ENCODE measurements at regions not wholly inside any gene's neighbourhood (a gene's known extent, or its start where the extent isn't known, plus 50 kb on each side); places are given as distances from the start of the nearest gene placed in this dataset.

- Histone ChIP-seq H3K27ac (ENCODE audit: low read depth, low read length) (no peak overlapping the region), H3K79me1 (ENCODE audit: low read depth, low read length) (no peaks in the 10 kb centered on the region), H3K23me2 (ENCODE audit: low read depth, low read length) (no peaks in the 10 kb centered on the region), H3K27me3 (replicated peaks in 1 of 4; ENCODE audit: control insufficient read depth in 3 of 4, extremely low read depth in 1 of 4, insufficient read depth in 3 of 4, low read length in 3 of 4) (peaks cover 0 to 1% (median 0%) of the 10 kb centered on the region in 4 experiments; a peak in 1 of 7 replicates), H2BK120ac (replicated peaks; ENCODE audit: low read depth, low read length) (no peak overlapping the region), H4K5ac (ENCODE audit: insufficient read length, low read depth, low read length) (no peak overlapping the region), H3K9ac (replicated peaks in 1 of 4; ENCODE audit: extremely low read depth in 1 of 4, low read depth in 3 of 4, low read length in 3 of 4) (no peak overlapping the region), H2BK20ac (ENCODE audit: low read length) (no peak overlapping the region), H3K4me1 (replicated peaks in 1 of 4; ENCODE audit: control insufficient read depth in 3 of 4, insufficient read depth in 4 of 4, low read length in 3 of 4) (no peaks in the 10 kb centered on the region; a peak in 1 of 7 replicates), H2AK5ac (ENCODE audit: low read depth, low read length) (no peak overlapping the region), H3K4me3 (ENCODE audit: extremely low read depth in 1 of 4, insufficient read depth in 2 of 4, low read depth in 3 of 4, low read length in 4 of 4) (no peak overlapping the region), H3K36me3 (ENCODE audit: control insufficient read depth in 2 of 4, insufficient read depth in 4 of 4, low read length in 3 of 4) (no peaks in the 10 kb centered on the region), H4K8ac (ENCODE audit: extremely low read depth, insufficient read depth, low read length) (no peak overlapping the region), H3K9me3 (ENCODE audit: insufficient read depth in 2 of 2, low read depth in 1 of 2, low read length in 1 of 2) (no peaks in the 10 kb centered on the region), H3K4me2 (ENCODE audit: insufficient read depth in 1 of 2, low read depth in 2 of 2, low read length in 2 of 2) (no peak overlapping the region), H3K23ac (ENCODE audit: insufficient read length) (no peak overlapping the region), H3K79me2 (ENCODE audit: control insufficient read depth in 1 of 2, insufficient read depth in 2 of 2, low read length in 2 of 2) (no peaks in the 10 kb centered on the region), H3K18ac (ENCODE audit: extremely low read depth, low read length) (no peak overlapping the region), H4K91ac (replicated peaks; ENCODE audit: insufficient read length, low read length) (no peak overlapping the region), H4K20me1 (replicated peaks in 1 of 2; ENCODE audit: control insufficient read depth in 1 of 2, insufficient read depth in 2 of 2, low read length in 2 of 2) (no peaks in the 10 kb centered on the region), H2AFZ (ENCODE audit: low read length) (0 out of 2 replicates have a peak overlapping the region, but pooled peaks have one; percentile 37), H2BK5ac (ENCODE audit: low read depth, low read length) (no peak overlapping the region), H2BK15ac (ENCODE audit: low read length) (no peak overlapping the region), H3K4ac (replicated peaks; ENCODE audit: insufficient read length, low read depth, low read length) (no peak overlapping the region), H3K56ac (replicated peaks; ENCODE audit: insufficient read length, low read depth, low read length) (no peak overlapping the region), H3K14ac (ENCODE audit: insufficient read length) (no peak overlapping the region), H2BK12ac (ENCODE audit: low read depth, low read length) (no peak overlapping the region)
- no peak for FAIRE-seq
- 94% methylated on average over 12 of the region's 12 CpGs; no CpG with 5 or more reads in 1 of the 2 experiments for WGBS, 2 experiments (ENCODE audit: extremely low coverage in 1 of 2, insufficient coverage in 1 of 2, insufficient read length in 1 of 2, insufficient replicate concordance in 2 of 2, low coverage in 1 of 2, low lambda C conversion rate in 2 of 2, missing lambda C conversion rate in 1 of 2)
- ChIA-PET POLR2A (ENCODE audit: partially characterized antibody) (no interaction called here), CTCF (ENCODE audit: partially characterized antibody) (interaction anchor here (1.2 kb wide), 2 partner anchors 9 to 12 kb away, joined by 3 to 4 read pairs; no protein-coding TSS in a partner anchor)
- TF ChIP-seq POLR2AphosphoS5 (IDR thresholded peaks at IDR 0.05; ENCODE audit: low read depth, low read length): no peak
- no peak for TF ChIP-seq EZH2 (IDR thresholded peaks at IDR 0.05; ENCODE audit: low read depth, low read length, severe bottlenecking)
- no peak for TF ChIP-seq HDAC2 (IDR thresholded peaks at IDR 0.05; ENCODE audit: borderline replicate concordance in 1 of 2, low read depth in 2 of 2, low read length in 2 of 2)
- TF ChIP-seq PHF8 (conservative IDR thresholded peaks at IDR 0.05; ENCODE audit: low read depth, low read length): no peak
- TF ChIP-seq SP1 (IDR thresholded peaks at IDR 0.05; ENCODE audit: low read depth, low read length): no peak
- no peak for TF ChIP-seq BCL11A (IDR thresholded peaks at IDR 0.05; ENCODE audit: low read depth in 2 of 2, low read length in 2 of 2)
- no peak for TF ChIP-seq EP300 (IDR thresholded peaks at IDR 0.05; ENCODE audit: borderline replicate concordance in 1 of 2, low read depth in 2 of 2, low read length in 2 of 2)
- TF ChIP-seq E2F6 (IDR thresholded peaks at IDR 0.05): no peak
- no peak for TF ChIP-seq SP2 (IDR thresholded peaks at IDR 0.05; ENCODE audit: low read length)
- TF ChIP-seq POU5F1 (IDR thresholded peaks at IDR 0.05; ENCODE audit: low read depth, low read length): no peak
- TF ChIP-seq KDM1A (IDR thresholded peaks at IDR 0.05; ENCODE audit: borderline replicate concordance, low read length): no peak
- no peak for TF ChIP-seq CBX8 (IDR thresholded peaks at IDR 0.05; ENCODE audit: borderline replicate concordance, low read depth, low read length)
- TF ChIP-seq YY1 (IDR thresholded peaks at IDR 0.05; ENCODE audit: low read depth, low read length): no peak
- DNase-seq (ENCODE audit: low read depth in 1 of 2, low spot score in 2 of 2): no peak
These were observed 133.2 kb upstream of the ARHGAP5 start for GRCh38 chr14:31943861-31944255.

Data from H1 (cell line).